Uterus (tissue), 2 donors: ENCODE measurements at regions not wholly inside any gene's neighbourhood (a gene's known extent, or its start where the extent isn't known, plus 50 kb on each side); places are given as distances from the start of the nearest gene placed in this dataset.

ENCODE experiments used
- POLR2A ChIP-seq, 2 donors: fragments of 450-650 bp; IDR thresholded peaks; one replicate each; pipeline ENCODE4 v1.6.1; 2016; ENCODE audit warnings: antibody characterized with exemption in 2 of 2, mild to moderate bottlenecking in 1 of 2, moderate library complexity in 1 of 2
- TF ChIP-seq, protein P1 (sequence below), 4 experiments: fragments of 200-600 bp in 2 of 4; fragments of 450-650 bp in 2 of 4; sonication (generic) in 2 of 4; IDR thresholded peaks; one replicate each; pipeline ENCODE4 v1.5.1; 2016 to 2019; ENCODE audit warnings: antibody characterized with exemption in 4 of 4, mild to moderate bottlenecking in 2 of 4, moderate library complexity in 1 of 4

DNA sequence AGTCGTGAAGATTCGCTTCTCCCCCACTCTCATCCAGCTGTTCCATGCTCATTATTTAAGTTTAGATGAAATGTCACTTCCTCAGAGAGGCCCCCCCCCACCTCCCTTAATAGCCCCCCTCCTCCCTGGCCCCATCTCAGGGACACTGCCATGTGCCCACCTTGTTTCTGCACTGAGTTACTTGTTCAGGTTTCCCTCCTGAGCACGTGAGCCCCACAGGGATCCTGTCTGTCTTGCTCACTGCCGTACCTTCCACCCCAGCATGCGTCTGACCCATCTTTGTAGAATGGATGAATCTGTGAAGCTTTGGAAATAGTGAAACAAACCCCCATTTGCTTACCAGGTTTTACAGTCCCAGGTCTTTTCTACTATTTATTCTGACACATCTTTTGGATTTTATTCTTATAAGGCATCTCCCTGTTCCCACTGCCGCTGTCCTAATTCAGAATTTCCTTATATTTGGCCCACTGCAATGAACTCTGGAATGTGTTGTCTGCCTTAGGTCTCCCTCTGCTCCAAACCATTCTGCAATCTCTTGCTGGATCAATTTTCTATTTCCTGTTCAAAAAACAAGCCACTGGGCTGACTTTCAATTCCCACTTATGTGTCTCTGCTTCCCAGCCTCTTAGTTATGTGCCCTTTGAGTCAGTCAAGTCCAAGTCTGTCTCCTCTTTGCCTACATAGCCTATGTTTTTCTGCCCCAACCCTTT, 136.5 kb upstream of the ECI2 start:
- TF ChIP-seq, protein P1, sequence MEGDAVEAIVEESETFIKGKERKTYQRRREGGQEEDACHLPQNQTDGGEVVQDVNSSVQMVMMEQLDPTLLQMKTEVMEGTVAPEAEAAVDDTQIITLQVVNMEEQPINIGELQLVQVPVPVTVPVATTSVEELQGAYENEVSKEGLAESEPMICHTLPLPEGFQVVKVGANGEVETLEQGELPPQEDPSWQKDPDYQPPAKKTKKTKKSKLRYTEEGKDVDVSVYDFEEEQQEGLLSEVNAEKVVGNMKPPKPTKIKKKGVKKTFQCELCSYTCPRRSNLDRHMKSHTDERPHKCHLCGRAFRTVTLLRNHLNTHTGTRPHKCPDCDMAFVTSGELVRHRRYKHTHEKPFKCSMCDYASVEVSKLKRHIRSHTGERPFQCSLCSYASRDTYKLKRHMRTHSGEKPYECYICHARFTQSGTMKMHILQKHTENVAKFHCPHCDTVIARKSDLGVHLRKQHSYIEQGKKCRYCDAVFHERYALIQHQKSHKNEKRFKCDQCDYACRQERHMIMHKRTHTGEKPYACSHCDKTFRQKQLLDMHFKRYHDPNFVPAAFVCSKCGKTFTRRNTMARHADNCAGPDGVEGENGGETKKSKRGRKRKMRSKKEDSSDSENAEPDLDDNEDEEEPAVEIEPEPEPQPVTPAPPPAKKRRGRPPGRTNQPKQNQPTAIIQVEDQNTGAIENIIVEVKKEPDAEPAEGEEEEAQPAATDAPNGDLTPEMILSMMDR (IDR thresholded peaks at IDR 0.05), result no peak
- TF ChIP-seq POLR2A (IDR thresholded peaks at IDR 0.05), result no peak
